GM13976 (cell line): ENCODE measurements at regions not wholly inside any gene's neighbourhood (a gene's known extent, or its start where the extent isn't known, plus 50 kb on each side); places are given as distances from the start of the nearest gene placed in this dataset.
"Not testable (repeated sequence)": the region's sequence is repeated elsewhere in the genome, so short reads cannot be mapped to it uniquely, and the experiment has no call there.

Experiments
- DNase-seq: peaks from one replicate; pipeline ENCODE4 v3.0.0; 2012; ENCODE audit warnings: low spot score
- in situ Hi-C: fragments of 300-500 bp; cut with MboI; formaldehyde crosslinking; loops from one replicate; pipeline ENCODE4 v1.12.0; 2022; ENCODE audit warnings: low sequenced_read_pairs, mixed read lengths, inconsistent platforms; ENCODE audit not compliant: unreplicated experiment
- TF ChIP-seq, protein P1 (sequence below): IDR thresholded peaks from 2 replicates; pipeline ENCODE4 v1.5.1; 2012; ENCODE audit warnings: borderline replicate concordance, mild to moderate bottlenecking; ENCODE audit not compliant: insufficient read depth; ENCODE audit errors: extremely low read depth, missing control alignments, control extremely low read depth

DNA sequence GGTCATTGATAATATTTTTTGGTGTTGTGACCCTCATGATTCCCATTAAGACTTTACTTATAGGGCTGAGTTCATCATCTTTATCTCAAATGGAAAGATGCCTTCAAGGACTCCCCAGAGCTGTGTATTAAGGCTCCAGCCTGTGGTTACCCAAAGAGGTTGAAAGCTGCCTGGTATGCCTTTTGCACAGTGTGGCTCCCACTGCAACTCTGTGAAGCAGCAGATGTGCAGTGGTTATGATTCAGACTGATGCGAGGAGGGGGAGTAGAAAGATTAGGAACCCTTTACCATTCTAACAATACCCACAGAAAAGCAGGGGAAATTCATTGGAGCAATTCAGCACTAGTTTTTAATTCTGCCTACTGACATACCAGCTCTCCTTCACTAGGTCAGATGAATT lies 560.0 kb downstream of the INSC start:
- in situ Hi-C loops: no loop called here
- no peak for DNase-seq
- TF ChIP-seq, protein P1, sequence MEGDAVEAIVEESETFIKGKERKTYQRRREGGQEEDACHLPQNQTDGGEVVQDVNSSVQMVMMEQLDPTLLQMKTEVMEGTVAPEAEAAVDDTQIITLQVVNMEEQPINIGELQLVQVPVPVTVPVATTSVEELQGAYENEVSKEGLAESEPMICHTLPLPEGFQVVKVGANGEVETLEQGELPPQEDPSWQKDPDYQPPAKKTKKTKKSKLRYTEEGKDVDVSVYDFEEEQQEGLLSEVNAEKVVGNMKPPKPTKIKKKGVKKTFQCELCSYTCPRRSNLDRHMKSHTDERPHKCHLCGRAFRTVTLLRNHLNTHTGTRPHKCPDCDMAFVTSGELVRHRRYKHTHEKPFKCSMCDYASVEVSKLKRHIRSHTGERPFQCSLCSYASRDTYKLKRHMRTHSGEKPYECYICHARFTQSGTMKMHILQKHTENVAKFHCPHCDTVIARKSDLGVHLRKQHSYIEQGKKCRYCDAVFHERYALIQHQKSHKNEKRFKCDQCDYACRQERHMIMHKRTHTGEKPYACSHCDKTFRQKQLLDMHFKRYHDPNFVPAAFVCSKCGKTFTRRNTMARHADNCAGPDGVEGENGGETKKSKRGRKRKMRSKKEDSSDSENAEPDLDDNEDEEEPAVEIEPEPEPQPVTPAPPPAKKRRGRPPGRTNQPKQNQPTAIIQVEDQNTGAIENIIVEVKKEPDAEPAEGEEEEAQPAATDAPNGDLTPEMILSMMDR: no peak

DNA sequence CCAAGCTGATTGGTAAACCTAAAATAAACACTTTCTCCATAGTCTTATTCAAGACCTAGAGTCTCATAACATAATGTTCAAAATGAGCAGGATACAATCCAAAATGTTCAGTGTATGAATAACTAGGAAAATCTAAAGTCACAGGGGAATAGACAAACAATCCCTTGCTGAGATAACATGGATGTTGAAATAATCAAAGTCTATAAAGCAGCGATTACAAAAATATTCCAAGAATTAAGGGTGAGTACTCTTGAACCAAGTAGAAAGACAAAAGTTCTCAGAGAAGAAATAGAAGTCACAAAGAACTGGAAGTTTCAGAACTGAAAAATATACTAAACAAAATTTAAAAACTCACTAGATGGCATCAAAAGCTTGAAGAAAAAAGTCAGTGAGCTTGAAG lies 561.0 kb downstream of the INSC start:
- in situ Hi-C loops: no loop called here
- DNase-seq: no peak
- TF ChIP-seq, protein P1: no peak

DNA sequence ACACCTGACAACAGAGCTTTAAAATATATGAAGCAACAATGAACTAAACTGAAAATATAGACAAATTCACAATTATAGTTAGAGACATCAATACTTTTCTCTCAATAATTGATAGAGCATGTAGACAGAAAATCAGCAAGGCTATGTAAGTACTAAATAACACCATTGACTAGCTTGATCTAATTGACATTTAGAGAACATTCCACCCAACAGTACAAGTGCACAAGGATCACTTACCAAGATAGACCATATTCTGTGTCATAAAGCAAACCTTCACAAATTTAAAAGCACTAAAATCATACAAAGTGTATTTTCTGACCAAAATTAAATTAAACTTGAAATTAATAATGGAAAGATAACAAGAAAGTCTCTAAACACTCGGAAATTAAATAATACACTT lies 562.5 kb downstream of the INSC start:
- TF ChIP-seq, protein P1: no peak
- no peak for DNase-seq
- in situ Hi-C loops: no loop called here

DNA sequence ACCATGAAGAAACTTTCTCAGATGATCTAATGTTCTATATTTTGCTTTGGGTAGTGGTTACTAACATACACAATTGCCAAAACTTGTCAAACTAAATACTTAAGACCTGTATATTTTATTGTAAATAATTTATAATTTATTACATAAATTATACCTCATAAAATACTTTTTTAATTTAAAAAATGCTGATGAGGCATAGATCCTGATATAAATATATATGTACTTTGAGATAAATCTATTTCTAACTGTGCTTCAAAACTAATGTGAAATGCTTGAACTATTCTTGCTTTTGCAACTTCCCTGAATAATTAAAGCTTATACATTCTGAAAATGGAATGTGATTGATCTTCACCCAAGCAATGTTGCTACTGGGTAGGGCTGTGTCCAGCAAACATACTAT lies 568.8 kb downstream of the INSC start:
- in situ Hi-C loops: no loop called here
- TF ChIP-seq, protein P1: no peak
- DNase-seq: no peak

DNA sequence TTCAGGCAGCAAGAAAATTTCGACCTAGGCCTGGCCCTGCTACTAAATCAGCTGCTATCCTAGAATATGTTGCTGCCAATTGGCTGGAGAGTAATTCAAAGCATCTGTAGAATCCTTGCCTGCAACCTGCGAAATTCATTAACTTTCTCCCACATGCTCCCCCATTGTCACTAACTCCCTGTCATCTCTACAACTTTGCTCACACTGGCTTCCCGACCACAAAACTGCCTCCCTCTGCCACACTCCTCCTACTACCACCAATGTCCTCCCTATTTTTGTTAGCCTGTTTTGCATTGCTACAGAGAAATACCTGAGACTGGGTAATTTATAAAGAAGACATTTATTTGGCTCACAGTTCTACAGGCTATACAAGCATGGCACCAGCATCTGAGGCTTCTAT lies 570.6 kb downstream of the INSC start:
- TF ChIP-seq, protein P1: no peak
- in situ Hi-C loops: no loop called here

DNA sequence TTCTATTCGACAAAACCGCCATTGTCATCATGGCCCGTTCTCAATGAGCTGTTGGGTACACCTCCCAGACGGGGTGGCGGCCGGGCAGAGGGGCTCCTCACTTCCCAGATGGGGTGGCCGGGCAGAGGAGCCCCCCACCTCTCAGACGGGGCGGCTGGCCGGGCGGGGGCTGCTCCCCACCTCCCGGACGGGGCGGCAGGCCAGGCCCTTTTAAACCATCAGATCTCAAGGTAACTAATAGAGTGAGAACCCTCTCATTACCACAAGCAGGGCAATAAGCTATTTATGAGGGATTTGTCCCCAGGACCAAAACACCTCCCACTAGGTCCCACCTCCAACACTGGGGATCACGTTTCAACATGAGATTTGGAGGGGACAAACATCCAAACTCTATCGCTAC lies 571.5 kb downstream of the INSC start:
- DNase-seq, in situ Hi-C loops: not testable (repeated sequence)

More for the DNA sequence above, 570.6 kb downstream of the INSC start:
- DNase-seq: no peak

DNA sequence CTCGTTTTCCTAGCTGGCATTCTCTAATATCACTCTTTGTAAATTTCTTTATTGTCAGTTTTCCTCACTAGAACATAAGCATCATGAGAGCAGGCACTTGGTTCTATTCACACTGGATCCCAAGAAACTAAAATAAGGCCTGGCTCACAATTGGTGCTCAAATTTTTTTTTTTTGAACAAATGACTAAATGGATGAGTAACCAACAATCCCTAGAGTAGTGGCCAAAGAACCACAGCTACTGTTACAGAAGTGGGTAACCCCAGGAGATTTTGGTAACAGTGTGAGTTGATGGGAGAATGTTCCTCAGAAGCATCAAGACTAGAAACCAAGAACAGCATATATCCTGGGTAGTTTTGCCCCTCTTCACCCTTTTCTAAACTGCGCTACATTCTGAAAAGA lies 572.6 kb downstream of the INSC start:
- TF ChIP-seq, protein P1: no peak
- in situ Hi-C loops: no loop called here
- no peak for DNase-seq
